ENCODE measurements at regions not wholly inside any gene's neighbourhood (a gene's known extent, or its start where the extent isn't known, plus 50 kb on each side); places are given as distances from the start of the nearest gene placed in this dataset.

- no peak for DNase-seq
These were observed 50.6 kb upstream of the YWHAQ start for GRCh38 chr2:9681427-9681817.

GRCh38 chr2:9685637-9686036 lies 54.8 kb upstream of the YWHAQ start:
- no peak for DNase-seq

GRCh38 chr2:9686061-9686460 lies 55.3 kb upstream of the YWHAQ start:
- no peak for DNase-seq

- no peak for DNase-seq
These were observed 59.5 kb upstream of the YWHAQ start for GRCh38 chr2:9690252-9690651.

GRCh38 chr2:9690716-9691498 lies 60.1 kb upstream of the YWHAQ start:
- no peak for DNase-seq

- DNase-seq, result no peak
These were observed 61.8 kb upstream of the YWHAQ start for GRCh38 chr2:9692456-9693195.

- DNase-seq, result no peak
These were observed 62.3 kb upstream of the YWHAQ start for GRCh38 chr2:9693196-9693491.

- no peak for DNase-seq
These were observed 62.8 kb upstream of the YWHAQ start for GRCh38 chr2:9693646-9694045.

GRCh38 chr2:9694661-9695234 lies 64.0 kb upstream of the YWHAQ start:
- DNase-seq, result no peak

- DNase-seq, result no peak
These were observed 65.1 kb upstream of the YWHAQ start for GRCh38 chr2:9695941-9696340.

GRCh38 chr2:9696731-9697130 lies 65.9 kb upstream of the YWHAQ start:
- no peak for DNase-seq

- DNase-seq, result no peak
These were observed 67.1 kb upstream of the YWHAQ start for GRCh38 chr2:9697909-9698308.

- no peak for DNase-seq
These were observed 68.6 kb upstream of the YWHAQ start for GRCh38 chr2:9699139-9700108.

GRCh38 chr2:9700109-9700495 lies 69.3 kb upstream of the YWHAQ start:
- DNase-seq, result no peak

GRCh38 chr2:9702604-9703084 lies 71.8 kb upstream of the YWHAQ start:
- DNase-seq, result no peak

GRCh38 chr2:9703085-9703678 lies 72.4 kb upstream of the YWHAQ start:
- peak; percentile 83 to 91 for DNase-seq

GRCh38 chr2:9703701-9704221 lies 73.0 kb upstream of the YWHAQ start:
- DNase-seq, result no peak

GRCh38 chr2:9704600-9704999 lies 73.8 kb upstream of the YWHAQ start:
- no peak for DNase-seq

- no peak for DNase-seq
These were observed 74.4 kb upstream of the YWHAQ start for GRCh38 chr2:9705196-9705595.

GRCh38 chr2:9707008-9707407 lies 76.2 kb upstream of the YWHAQ start:
- no peak for DNase-seq

- DNase-seq, result no peak
These were observed 76.9 kb upstream of the YWHAQ start for GRCh38 chr2:9707611-9708160.

Measured in NCI-H446 (cell line).